ENCODE measurements at regions not wholly inside any gene's neighbourhood (a gene's known extent, or its start where the extent isn't known, plus 50 kb on each side); places are given as distances from the start of the nearest gene placed in this dataset.

DNA sequence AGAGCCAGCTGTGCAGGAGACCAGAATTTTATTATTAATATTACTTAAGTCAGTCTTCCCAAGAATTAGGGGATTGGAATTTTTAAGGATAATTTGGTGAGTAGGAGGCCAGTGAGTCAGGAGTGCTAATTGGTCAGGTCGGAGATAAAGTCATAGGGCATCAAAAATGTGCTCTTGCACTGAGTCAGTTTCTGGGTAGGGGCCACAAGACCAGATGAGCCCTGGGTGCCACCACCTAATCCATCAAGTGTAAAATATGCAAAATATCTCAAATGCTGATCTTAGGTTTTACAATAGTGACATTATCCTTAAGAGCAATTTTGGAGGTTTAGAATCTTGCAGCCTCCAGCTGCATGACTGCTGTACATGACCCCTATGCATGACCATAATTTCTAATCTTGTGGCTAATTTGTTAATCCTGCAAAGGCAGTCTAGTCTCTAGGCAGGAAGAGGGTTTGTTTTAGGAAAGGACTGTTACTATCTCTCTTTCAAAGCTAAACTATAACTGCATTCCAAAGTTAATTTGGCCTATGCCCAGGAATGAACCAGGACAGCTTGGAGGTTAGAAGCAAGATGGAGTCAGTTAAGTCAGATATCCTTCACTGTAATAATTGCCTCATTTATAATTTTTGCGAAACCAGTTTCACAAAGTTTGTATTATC is 215.9 kb downstream of the RNF152 start:
- TF ChIP-seq, protein P1, sequence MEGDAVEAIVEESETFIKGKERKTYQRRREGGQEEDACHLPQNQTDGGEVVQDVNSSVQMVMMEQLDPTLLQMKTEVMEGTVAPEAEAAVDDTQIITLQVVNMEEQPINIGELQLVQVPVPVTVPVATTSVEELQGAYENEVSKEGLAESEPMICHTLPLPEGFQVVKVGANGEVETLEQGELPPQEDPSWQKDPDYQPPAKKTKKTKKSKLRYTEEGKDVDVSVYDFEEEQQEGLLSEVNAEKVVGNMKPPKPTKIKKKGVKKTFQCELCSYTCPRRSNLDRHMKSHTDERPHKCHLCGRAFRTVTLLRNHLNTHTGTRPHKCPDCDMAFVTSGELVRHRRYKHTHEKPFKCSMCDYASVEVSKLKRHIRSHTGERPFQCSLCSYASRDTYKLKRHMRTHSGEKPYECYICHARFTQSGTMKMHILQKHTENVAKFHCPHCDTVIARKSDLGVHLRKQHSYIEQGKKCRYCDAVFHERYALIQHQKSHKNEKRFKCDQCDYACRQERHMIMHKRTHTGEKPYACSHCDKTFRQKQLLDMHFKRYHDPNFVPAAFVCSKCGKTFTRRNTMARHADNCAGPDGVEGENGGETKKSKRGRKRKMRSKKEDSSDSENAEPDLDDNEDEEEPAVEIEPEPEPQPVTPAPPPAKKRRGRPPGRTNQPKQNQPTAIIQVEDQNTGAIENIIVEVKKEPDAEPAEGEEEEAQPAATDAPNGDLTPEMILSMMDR (IDR thresholded peaks at IDR 0.05) = no peak

DNA sequence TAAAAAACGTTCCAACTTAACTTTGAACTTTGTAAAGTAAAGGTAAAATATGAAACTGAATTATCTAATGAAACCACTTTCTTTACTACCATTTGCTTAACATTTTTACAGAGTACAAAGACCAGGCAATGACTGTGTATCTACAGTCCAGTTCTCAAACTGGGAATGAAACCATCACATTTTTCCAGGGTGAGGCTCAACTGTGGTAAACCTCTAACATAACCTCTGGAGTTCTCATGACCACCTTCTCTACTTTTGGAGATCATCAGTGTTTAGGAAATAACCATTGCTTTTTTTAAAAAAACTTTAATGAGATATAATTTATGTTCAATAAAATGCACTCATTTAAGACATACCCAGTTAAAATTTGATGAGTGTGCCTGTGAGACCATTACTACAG is 223.5 kb downstream of the RNF152 start:
- TF ChIP-seq, protein P1 (IDR thresholded peaks at IDR 0.05) = no peak

DNA sequence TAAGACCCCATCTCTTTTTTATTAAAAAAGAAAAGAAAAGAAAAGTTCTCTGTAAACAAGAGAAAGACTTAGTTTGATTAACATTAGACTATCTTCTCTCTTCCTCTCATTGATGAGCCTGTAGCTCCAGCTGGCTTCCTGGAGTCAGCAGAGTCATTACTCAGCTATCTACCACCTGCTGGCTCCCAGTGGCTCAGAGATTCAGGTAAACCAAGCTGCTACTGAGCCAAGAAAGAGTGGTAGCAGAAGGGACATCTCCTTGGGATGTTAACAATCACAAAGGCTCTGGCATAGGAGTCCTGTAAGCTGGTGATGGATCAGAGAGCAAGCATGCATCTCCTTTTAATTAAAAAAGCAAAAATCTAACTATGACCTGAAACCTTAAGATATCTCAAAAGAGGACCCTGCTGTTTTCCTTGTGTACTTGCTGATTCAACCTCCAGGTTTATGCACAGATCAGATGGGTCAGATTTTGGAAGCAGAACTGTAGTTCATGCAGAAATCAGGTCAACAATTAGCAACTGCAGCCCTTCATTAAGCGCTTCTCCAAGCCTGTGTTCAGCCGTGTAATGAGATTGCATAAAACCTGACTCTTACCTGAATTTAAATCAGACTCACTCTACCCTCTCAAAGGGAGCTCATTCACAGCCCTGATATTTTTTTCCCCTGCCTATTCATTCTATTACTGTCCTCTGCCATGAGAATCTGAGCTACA is 225.8 kb downstream of the RNF152 start:
- TF ChIP-seq, protein P1 (IDR thresholded peaks at IDR 0.05) = no peak

DNA sequence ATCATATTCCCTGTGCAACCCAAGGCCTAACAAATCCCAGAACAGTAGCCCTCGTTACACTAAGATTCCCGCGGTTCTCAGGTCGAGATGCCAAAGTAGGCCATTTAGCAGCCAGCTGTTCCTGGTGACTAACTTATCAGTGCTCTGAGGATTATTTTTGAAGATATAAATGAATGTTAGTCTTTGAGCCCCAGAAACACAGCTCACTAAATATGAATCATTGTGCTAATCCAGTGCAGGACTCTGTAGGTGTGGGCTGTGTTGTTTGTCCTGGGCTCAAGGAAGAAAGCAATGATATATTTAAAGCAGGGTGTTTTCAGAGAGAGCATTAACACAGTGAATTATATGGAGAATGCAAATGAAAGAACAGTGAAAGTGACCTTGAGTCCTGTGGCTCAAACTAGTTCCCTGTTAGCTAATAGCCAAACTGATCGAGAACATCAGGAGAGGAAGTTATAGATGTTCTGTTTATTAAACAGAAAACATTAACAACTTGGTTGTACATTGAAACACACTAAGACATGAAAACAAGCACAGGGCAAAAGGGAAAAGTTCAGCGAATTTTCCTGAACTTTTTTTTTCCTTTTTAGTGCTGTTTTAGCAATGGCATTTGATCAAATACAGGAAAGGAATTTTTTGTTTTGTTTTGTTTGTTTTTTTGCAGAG is 228.3 kb downstream of the RNF152 start:
- TF ChIP-seq, protein P1 (IDR thresholded peaks at IDR 0.05) = no peak

DNA sequence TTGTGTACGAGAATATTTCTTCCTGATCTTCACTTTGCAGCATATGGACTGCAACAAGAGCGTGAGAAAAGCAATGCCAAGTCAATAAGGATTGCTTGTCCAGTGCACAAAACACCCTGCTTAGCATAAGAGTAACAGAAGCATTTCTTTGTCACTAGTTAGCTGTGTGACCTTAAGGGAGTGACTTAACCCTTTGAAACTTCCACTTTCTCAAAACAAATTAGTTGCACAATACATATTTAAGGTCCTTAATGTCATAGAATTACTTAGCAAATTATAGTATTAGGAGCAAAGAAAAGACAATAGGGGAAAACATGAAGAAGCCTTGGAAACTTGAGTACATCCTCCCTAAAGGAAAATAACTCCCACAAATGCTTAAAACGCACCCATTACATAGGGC is 230.1 kb downstream of the RNF152 start:
- TF ChIP-seq, protein P1 (IDR thresholded peaks at IDR 0.05) = no peak

DNA sequence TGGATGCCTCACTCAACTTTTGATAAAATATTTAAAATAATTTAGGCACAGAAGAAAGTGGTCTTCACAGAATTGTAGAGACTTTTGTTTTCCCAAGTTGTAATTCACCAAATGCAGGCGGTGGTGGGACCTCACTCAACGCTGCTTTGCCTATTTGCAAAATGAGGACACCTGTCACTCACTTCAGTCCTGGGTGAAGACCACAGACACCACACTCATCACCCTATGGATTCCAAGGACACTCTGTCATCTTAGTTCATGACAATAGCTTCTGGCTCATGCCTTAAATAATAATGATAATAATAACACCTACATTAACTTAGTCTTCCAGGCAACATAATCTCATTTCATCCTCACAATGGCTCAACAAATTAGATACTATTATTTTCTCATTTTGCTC is 234.4 kb downstream of the RNF152 start:
- TF ChIP-seq, protein P1 (IDR thresholded peaks at IDR 0.05) = no peak

DNA sequence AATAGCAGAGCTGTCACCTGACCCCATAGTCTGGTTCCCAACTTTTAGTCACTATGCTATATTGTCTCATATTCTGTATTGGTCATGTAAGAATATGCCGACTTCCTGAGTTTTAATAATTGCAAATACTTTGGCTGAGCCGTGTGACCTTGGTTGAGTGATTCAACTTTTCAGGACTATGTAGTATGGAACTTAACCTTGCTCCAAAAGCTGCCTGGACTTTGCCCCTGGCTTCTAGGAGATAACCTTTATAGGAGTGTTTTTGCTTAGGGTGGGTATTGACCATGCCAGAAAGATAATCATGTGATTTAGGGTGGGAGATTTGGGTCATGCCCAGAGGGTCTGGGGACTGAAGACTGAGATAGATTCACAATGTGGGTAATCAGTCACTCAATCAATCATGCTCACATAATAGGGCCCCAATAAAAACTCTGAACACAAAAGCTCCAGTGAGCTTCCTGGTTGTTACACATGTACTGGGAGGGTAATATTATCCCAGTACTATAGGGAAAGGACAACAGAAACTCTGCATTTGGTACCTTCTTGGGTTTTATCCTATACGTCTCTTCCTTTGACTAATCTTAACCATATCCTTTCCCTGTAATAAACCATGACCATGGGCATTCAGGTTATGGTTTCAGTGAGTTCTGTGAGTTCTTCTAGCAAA is 235.6 kb downstream of the RNF152 start:
- TF ChIP-seq, protein P1 (IDR thresholded peaks at IDR 0.05) = no peak

All from LNCAP (cell line).